Fibroblast of upper back skin (primary cell): ENCODE measurements at regions not wholly inside any gene's neighbourhood (a gene's known extent, or its start where the extent isn't known, plus 50 kb on each side); places are given as distances from the start of the nearest gene placed in this dataset.

Source experiments
- DNase-seq: peaks from one replicate; pipeline ENCODE4 v3.0.0-alpha.2; 2013

DNA sequence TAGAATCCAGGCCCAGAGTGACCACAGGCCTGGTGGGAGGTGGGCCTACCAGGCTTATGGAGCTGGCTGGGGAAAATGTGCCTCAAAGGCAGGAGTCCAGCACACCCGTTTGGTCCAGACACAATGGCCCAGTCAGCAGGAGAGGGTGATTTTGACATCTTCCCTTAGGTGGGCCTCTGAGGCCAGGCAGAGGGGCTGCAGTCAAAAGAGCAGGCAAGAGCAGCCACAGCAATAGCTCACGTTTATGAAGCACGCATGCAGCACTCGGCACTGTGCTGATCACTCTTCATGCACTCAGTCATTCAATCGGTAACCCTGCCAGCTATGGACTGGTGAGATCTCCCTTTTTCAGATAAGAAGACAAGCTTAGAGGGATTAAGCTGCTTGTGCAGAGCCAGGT, 146.8 kb downstream of the LRIG2 start:
- DNase-seq: no peak

- DNase-seq: no peak
These were observed 150.0 kb downstream of the LRIG2 start for GRCh38 chr1:113223040-113223439.

GRCh38 chr1:113223546-113223945, 150.5 kb downstream of the LRIG2 start:
- no peak for DNase-seq

DNA sequence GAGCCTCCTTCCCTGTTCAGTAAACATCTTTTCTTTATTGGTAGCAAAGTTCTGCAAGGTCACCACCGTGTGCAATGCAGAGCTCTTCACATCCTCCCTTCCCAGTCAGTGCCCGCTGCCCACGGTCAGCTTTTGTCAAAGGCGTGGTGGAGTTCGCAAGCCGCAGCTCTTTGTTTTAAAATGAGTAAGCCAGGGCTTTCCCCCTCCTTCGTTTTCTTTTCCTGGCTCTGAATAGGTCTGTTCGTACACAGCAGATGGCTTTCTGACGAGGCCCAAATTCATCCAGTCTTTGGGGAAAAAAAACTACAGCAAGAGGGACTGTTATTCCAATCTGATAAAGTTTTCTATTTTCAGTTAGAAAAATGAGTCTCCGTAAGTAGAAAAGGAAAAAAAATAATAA, 153.2 kb downstream of the LRIG2 start:
- no peak for DNase-seq

- no peak for DNase-seq
These were observed 158.4 kb upstream of the MAGI3 start for GRCh38 chr1:113231866-113232265.

DNA sequence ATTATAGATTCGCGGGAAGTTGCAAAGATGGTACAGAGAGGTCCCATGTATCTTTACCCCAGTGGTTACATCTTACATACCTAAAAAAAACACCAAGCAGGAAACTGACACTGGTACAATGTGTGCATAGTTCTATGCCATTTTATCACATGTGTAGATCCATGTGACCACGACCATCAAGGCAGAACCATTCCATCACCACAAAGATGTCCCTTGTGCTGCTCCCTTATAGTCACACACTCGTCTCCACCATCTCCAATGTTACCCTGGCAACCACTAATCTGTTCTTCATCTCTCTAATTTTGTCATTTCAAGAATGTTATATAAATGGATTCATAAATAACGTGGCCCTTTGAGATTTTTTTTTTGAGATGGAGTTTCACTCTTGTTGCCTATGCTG, 156.9 kb upstream of the MAGI3 start:
- no peak for DNase-seq

DNA sequence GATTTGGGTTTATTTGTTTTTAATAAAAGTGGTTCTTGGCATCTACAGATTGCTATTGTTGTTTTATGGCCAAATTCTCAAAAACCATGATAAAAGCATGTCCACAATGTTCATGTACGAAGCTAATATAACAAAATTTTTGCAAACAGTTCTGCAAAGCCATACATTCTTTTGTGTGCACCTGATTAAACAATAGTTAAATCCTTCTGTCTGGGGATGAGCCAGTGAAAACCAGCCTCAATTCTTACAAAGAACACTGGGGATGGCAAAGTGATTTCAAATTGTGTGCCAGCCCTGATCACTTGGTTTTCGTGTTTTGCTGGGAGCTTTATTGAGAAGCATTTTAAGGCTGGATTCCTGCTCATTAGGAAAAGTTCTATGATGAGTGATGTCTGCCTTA, 149.1 kb upstream of the MAGI3 start:
- DNase-seq: no peak

- DNase-seq: no peak
These were observed 147.8 kb upstream of the MAGI3 start for GRCh38 chr1:113242481-113242880.

DNA sequence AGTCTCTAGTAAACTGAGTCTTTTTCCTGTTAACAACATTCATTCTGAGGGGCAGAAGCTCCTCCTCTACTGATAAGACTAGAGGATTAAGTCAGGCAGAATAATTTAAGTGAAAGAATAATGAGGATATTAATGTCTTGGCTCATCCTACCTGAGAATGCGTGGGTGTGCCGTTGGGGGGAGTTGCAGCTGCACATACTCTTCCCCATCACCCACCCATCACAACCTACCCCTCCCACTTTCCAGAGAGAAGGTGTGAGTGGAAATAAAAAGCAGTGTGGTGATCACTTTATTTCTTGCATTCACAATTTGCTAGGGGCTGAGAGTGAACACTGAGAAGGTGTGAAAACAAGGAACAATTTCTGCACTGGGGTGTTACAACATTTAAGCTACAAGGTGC, 146.8 kb upstream of the MAGI3 start:
- no peak for DNase-seq

- no peak for DNase-seq
These were observed 146.0 kb upstream of the MAGI3 start for GRCh38 chr1:113244112-113244820.

DNA sequence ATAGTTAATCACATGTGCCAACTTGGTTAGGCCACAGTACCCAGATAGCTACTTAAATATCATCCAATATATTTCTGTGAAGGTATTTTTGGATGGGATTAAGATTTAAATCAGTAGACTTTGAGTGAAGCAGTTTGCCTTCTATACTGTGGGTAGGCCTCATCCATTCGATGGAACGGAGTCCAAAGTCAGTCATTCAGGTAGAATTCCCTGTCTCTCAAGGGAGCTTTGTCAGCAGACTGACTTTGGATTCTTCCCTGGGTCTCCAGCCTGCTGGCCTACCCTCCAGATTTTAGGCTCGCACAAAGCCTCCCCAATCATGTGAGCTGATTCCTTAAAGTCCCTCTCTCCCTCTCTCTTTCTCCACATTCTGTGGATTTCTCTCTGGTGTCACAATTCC, 145.1 kb upstream of the MAGI3 start:
- no peak for DNase-seq

- no peak for DNase-seq
These were observed 143.4 kb upstream of the MAGI3 start for GRCh38 chr1:113246929-113247328.

DNA sequence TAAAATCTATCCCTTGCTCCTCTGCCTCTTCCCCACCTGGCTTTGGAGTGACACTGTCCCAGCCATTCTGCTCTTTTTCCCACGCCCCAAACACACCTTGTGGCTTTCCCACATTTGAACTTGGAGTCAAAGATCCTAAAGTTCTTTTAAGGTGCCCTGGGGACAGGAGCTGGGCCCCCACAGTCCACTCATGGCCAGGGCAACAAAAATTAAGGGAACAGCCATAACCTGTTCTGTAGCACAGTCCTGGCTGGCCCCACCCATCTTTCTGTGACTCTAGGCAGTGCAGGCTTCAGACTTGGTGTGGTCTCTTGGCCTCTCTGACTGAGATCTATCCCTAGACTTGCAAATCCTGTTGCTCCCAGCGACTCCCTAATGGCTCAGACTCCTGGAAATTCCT, 143.0 kb upstream of the MAGI3 start:
- DNase-seq: no peak

DNA sequence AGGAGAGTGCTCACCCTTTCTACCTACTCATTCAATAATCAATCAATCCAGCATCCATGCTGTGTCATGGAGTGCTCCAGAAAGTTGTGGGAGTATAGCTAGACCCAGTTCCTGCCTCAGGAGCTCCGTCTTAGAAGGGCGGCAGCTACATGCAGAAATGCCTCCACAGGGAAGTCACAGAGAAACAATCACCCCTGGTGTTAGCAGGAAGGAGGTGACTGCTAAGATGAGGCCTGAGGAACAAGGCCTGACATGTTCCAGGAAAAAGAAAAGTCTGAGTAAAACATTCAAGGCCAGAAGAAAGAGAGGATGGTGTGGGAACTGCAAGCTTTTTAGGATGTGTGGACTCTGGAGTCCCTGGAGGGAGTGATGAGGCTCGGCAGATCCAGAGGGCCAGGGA, 142.5 kb upstream of the MAGI3 start:
- no peak for DNase-seq

DNA sequence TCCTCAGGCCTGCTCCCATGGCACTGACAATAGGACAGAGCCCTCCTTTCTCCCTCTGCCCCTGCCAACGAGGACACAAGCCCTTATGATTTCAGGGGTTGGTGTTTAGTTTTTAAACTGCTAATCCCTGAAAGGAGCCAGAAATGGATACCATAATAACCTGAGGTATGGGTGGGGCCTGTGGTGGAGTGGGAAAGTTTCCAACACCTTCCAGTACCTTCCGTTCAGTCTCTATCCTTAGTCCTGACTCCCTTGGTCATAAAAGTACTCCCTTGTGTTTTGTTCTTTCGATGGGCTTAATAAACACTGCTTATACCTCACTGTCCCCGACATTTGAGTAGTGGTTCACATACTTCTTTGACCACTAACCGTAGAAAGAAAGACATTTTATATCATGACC, 141.8 kb upstream of the MAGI3 start:
- no peak for DNase-seq

- DNase-seq: no peak
These were observed 140.2 kb upstream of the MAGI3 start for GRCh38 chr1:113250161-113250560.

DNA sequence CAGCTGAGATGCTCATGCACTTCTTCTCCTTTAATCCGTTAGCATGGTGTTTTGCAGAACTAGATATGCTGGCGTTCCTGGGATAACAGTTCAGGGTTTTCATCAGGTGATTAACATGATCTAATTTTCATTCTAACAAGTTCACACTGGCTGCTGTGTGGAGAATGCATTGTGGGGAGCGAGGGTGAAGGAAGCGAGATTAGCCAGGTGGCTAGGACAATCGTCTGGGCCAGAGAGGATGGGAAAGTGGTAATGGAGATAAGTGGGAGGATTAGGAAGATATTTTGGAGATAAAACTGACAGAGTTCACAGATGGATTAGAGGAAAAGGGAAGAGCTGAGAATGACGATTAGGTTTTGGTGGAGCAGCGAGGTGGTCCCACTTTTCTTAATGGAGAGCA, 138.1 kb upstream of the MAGI3 start:
- DNase-seq: no peak

DNA sequence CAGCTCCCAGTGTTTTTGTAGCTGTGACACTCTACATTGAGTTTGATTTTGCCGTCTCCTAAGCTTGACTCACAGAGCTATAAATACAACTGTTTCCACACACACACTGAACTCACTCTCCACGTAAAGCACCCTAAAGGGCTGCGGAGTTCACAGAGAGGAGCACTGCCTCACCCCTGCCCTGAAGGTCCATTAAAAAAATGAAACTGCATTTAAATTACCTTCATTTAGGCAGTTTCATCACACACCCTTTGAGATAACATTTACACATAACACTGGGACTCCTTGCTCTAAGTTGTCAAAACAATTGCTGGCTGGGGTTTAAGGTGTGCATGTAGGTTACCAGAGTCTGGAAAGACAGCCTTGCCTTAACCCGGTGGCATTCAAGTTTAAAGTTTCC, 137.1 kb upstream of the MAGI3 start:
- DNase-seq: no peak

DNA sequence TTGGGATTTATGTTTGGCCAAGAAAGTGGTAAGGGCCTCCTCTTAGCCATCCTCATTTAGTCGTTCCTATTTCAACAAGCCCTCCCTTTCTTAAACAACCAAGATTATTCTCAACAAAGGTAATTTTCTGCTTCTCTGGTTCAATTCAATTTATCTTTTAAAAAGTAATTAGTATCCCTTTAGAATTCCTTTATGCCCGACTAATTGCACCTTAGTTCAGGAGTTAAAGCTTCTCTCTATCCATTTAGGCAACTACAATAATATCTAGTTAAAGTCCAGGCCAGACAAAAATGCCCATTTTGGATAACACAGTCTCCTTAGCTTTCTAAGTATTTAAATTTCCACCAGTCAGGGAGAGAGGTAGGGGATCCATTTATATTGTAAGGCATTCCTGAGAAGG, 136.7 kb upstream of the MAGI3 start:
- DNase-seq: no peak

DNA sequence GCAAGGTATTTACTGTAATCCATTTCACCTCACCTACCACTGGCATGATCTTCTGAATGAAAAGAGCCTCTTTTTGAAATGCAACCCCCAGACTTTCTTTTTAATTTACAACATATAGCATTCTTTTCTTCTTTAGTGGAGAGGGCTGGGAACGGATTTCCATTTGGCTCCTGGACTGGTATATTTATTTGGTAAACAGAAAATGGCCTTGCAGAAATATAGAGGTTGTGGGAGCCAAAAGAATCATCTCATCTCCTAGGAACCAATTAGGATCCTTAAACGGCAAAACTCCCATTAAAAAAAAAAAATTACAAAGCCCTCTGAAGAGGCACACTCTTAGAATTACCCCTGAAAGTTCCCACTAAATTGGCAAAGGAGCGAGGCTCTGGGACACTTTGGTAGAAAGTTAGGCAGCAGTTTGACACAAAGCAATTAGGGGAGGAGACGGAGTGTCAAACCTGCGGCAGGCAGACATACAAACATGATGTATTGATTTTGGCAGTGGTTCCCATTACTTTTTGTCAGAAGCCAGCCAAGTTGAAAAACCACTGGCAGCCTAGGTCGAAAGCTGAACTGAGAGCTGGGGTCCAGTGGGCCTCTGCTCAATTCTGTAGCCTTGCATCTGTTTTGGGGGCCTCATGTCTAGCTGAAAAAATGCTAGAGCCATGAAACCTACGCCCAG, 135.1 kb upstream of the MAGI3 start:
- no peak for DNase-seq

GRCh38 chr1:113255720-113256347, 134.5 kb upstream of the MAGI3 start:
- DNase-seq: peak; percentile 3

GRCh38 chr1:113256348-113256729, 134.0 kb upstream of the MAGI3 start:
- no peak for DNase-seq

DNA sequence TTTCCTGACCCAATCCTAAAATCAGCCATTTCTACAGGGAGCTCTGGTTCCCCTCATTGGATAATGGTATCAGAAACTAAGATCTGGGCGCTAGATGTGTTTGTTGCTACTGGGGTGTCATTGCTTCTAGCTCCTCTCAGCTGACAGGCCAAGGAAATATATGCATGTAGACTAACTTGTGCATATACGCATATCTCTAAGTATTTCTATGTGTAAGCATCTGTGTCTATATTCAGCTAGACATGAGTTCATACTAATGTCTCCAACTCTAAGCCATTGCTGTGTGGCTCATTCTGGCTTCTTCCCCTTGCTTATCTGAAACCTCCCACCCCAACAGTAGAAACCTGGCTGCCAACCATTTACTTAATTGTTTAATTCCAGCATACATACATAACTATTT, 130.3 kb upstream of the MAGI3 start:
- DNase-seq: no peak

DNA sequence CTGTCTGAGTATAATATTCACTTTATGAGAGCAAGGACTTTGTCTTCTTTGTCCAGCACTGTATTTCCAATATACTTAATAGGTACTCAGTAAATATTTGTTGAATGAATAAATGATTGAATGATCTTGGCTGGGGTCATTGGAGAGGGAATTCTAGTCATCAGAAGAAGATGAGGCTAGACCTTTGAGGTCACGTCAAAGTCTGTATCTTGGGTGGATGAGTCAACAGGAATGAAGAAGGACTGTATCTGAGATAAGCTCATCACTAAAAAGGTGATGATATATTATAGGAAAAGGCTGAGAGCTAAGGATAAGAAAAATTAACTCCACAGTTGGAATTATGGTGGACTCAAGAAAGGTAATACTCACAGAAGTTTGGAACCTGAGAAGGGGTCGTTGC, 125.1 kb upstream of the MAGI3 start:
- DNase-seq: no peak

GRCh38 chr1:113266788-113267187, 123.5 kb upstream of the MAGI3 start:
- DNase-seq: no peak
